ENCODE measurements at regions not wholly inside any gene's neighbourhood (a gene's known extent, or its start where the extent isn't known, plus 50 kb on each side); places are given as distances from the start of the nearest gene placed in this dataset.

- TF ChIP-seq PAXIP1 (CRISPR knock-in tag; conservative IDR thresholded peaks at IDR 0.05), result peak; percentile 52
- TF ChIP-seq ZNF17 (CRISPR knock-in tag; IDR thresholded peaks at IDR 0.05), result no peak
- no peak for TF ChIP-seq ZNF552 (CRISPR knock-in tag; IDR thresholded peaks at IDR 0.05; ENCODE audit: borderline replicate concordance)
- no peak for TF ChIP-seq STAT6 (CRISPR knock-in tag; IDR thresholded peaks at IDR 0.05; ENCODE audit: borderline replicate concordance)
- TF ChIP-seq XBP1 (CRISPR knock-in tag; IDR thresholded peaks at IDR 0.05), result no peak
- TF ChIP-seq ZHX2 (IDR thresholded peaks at IDR 0.05; ENCODE audit: low read depth), result no peak
- TF ChIP-seq ZHX2 (CRISPR knock-in tag; IDR thresholded peaks at IDR 0.05; ENCODE audit: borderline replicate concordance), result no peak
- TF ChIP-seq NR2C2 (CRISPR knock-in tag; IDR thresholded peaks at IDR 0.05; ENCODE audit: borderline replicate concordance), result no peak
- TF ChIP-seq HNF1B (CRISPR knock-in tag; IDR thresholded peaks at IDR 0.05), result no peak
- peak; percentile 20; the same call in 1 of the 2 replicates for TF ChIP-seq ARID5B (CRISPR knock-in tag; IDR thresholded peaks at IDR 0.05)
- no peak for TF ChIP-seq KAT7 (CRISPR knock-in tag; IDR thresholded peaks at IDR 0.05; ENCODE audit: borderline replicate concordance)
Measured at GRCh38 chr5:82594097-82594496, 315.9 kb upstream of the RPS23 start (continued).

Measured in HepG2 (cell line).